ENCODE measurements at regions not wholly inside any gene's neighbourhood (a gene's known extent, or its start where the extent isn't known, plus 50 kb on each side); places are given as distances from the start of the nearest gene placed in this dataset.

DNA sequence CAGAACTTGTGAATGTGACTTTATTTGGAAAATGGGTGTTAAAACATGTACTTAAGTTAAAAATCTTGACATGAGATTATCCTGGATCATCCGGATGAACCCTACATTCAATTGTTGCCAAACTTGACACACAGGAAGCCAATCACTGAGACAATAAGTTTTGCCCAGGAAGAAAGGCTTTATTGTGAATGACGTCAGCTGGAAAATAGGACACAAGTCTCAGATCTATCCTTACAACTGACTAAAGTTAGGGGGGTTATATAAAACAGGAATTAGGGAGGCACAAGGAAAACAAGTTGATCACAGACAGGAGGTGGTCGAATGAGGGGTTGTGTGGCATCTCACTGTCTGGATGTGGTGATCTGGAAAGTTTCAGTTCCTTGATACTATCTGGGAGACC lies 126.9 kb downstream of the TTC8 start:
- H3K4me1 ChIP-seq, result no peaks in the 10 kb centered on the region
- intact Hi-C loops (cut with DNase I), result no loop called here
- no peak overlapping the region for H3K4me3 ChIP-seq
- no peaks in the 10 kb centered on the region for H3K36me3 ChIP-seq
- DNase-seq, result no peak
- no peak for TF ChIP-seq POLR2A (IDR thresholded peaks at IDR 0.05)
- TF ChIP-seq, protein P1, sequence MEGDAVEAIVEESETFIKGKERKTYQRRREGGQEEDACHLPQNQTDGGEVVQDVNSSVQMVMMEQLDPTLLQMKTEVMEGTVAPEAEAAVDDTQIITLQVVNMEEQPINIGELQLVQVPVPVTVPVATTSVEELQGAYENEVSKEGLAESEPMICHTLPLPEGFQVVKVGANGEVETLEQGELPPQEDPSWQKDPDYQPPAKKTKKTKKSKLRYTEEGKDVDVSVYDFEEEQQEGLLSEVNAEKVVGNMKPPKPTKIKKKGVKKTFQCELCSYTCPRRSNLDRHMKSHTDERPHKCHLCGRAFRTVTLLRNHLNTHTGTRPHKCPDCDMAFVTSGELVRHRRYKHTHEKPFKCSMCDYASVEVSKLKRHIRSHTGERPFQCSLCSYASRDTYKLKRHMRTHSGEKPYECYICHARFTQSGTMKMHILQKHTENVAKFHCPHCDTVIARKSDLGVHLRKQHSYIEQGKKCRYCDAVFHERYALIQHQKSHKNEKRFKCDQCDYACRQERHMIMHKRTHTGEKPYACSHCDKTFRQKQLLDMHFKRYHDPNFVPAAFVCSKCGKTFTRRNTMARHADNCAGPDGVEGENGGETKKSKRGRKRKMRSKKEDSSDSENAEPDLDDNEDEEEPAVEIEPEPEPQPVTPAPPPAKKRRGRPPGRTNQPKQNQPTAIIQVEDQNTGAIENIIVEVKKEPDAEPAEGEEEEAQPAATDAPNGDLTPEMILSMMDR (IDR thresholded peaks at IDR 0.05), result no peak
- peaks cover 0 to 11% (median 0%) of the 10 kb centered on the region in 3 donors for H3K9me3 ChIP-seq
- H3K27me3 ChIP-seq, result no peaks in the 10 kb centered on the region
- no peak overlapping the region for H3K27ac ChIP-seq
- WGBS, 2 donors, result 44 to 52% methylated on average over 3 of the region's 3 CpGs

DNA sequence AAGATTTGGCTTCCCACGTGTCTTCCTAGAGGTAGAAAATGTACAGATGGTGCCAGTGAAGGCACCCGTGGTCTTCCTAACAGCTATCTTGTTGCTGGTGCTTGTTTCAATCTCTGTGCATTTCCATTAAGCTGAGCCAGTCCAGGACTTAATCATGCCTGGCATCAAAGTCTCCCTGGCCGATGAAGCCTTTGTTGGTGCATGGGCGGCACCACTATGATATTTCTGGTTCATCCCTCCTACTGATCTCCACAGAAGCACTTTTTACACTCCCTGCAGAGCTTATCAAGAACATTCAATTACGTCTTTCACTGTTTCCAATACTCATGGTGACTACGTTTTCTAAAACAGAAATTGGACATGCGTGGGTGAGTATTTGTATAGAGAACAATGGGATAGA lies 128.4 kb downstream of the TTC8 start:
- 73 to 74% methylated on average over 7 of the region's 7 CpGs for WGBS, 2 donors
- H3K27me3 ChIP-seq, result no peaks in the 10 kb centered on the region
- TF ChIP-seq, protein P1 (IDR thresholded peaks at IDR 0.05), result no peak
- no peak for TF ChIP-seq POLR2A (IDR thresholded peaks at IDR 0.05)

DNA sequence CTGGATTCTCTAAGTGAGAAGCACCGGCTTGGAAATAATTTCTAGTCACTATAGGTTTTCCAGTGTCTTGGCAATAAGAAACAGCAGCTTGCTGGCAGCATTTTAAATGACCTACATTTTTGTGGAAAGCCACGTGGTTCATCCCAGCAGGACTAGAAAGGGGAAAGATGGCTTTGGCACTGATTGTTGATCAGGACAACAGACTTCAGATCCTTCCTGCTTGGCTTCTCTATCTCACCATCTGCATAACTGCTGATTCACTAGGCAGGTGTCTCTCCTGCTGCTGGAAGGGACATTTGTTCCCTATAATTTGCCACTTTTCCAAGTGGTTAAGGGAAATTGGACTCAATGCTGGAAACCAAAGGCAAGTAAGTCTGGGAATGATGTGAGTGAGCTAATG lies 131.0 kb downstream of the TTC8 start:
- WGBS, 2 donors, result 49 to 58% methylated on average over 2 of the region's 2 CpGs
- no peaks in the 10 kb centered on the region for H3K27me3 ChIP-seq
- H3K36me3 ChIP-seq, result no peaks in the 10 kb centered on the region
- intact Hi-C loops (cut with DNase I), result no loop called here
- H3K9me3 ChIP-seq, result peaks cover 0 to 11% (median 0%) of the 10 kb centered on the region in 3 donors
- no peak overlapping the region for H3K27ac ChIP-seq
- no peak for DNase-seq
- H3K4me1 ChIP-seq, result no peaks in the 10 kb centered on the region
- no peak overlapping the region for H3K4me3 ChIP-seq
- TF ChIP-seq, protein P1 (IDR thresholded peaks at IDR 0.05), result no peak

More for the DNA sequence above, 128.4 kb downstream of the TTC8 start:
- H3K27ac ChIP-seq, result no peak overlapping the region
- no peaks in the 10 kb centered on the region for H3K36me3 ChIP-seq
- no peak for DNase-seq
- no peak overlapping the region for H3K4me3 ChIP-seq
- H3K9me3 ChIP-seq, result peaks cover 0 to 11% (median 0%) of the 10 kb centered on the region in 3 donors
- intact Hi-C loops (cut with DNase I), result no loop called here
- H3K4me1 ChIP-seq, result no peaks in the 10 kb centered on the region

DNA sequence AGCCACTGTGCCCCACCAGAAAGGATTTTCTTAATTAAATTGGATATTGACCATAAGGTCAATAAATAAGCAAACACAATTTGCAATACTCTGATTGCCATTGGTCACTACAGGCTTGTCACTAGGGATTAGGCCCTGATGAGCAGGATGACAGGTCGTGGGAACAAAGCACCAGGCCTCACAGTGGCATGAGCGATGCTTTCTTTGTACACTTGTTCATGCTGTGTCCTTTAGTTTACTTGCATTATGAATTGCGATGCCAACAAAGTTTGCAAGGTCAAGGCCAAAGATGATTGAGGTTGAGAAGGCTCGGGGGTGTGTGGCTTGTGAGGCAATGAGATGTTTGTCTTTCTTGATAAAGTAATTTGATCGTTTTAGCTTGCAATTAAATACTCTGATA lies 136.0 kb downstream of the TTC8 start:
- intact Hi-C loops (cut with DNase I), result no loop called here
- DNase-seq, result no peak
- 43 to 63% methylated on average over 5 of the region's 5 CpGs for WGBS, 2 donors
- Histone ChIP-seq H3K4me1 (no peaks in the 10 kb centered on the region), H3K9me3 (no peaks in the 10 kb centered on the region), H3K27me3 (peaks cover 0 to 7% (median 0%) of the 10 kb centered on the region in 4 donors), H3K27ac (no peak overlapping the region), H3K36me3 (no peaks in the 10 kb centered on the region), H3K4me3 (no peak overlapping the region)
- TF ChIP-seq POLR2A (IDR thresholded peaks at IDR 0.05), result no peak
- TF ChIP-seq, protein P1 (IDR thresholded peaks at IDR 0.05), result no peak

DNA sequence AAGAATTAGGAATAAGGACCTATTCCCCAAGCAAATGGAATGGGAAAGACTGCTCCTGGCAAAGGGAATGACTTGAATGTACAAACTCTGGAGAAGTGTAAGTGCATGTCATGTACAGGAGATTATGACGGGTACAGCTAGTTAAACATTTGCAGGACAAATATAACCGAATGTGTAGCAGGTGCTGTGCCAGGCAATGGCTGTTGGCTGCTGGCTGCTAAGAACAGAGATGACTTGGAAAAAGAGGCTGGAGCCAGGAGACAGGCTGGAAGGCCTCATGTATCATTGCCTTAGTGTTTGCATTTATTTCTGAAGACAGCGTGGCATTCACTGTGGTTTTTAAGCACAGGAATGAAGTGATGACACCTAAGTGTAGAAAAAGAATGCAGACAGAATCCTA lies 136.8 kb downstream of the TTC8 start:
- H3K4me3 ChIP-seq, result no peak overlapping the region
- 80 to 84% methylated on average over 3 of the region's 3 CpGs for WGBS, 2 donors
- intact Hi-C loops (cut with DNase I), result no loop called here
- H3K36me3 ChIP-seq, result no peaks in the 10 kb centered on the region
- H3K27ac ChIP-seq, result no peak overlapping the region
- no peaks in the 10 kb centered on the region for H3K9me3 ChIP-seq
- H3K4me1 ChIP-seq, result no peaks in the 10 kb centered on the region
- no peak for DNase-seq
- TF ChIP-seq POLR2A (IDR thresholded peaks at IDR 0.05), result no peak
- TF ChIP-seq, protein P1 (IDR thresholded peaks at IDR 0.05), result no peak
- H3K27me3 ChIP-seq, result peaks cover 0 to 7% (median 0%) of the 10 kb centered on the region in 4 donors

All from esophagus squamous epithelium (tissue), 5 donors.